Myocyte (in vitro differentiated cells): ENCODE measurements at regions not wholly inside any gene's neighbourhood (a gene's known extent, or its start where the extent isn't known, plus 50 kb on each side); places are given as distances from the start of the nearest gene placed in this dataset.
A peak's percentile ranks its signal among the peaks of the same experiment; 100 is the strongest.

ENCODE experiments used
- DNase-seq: peaks from one replicate; pipeline ENCODE4 v3.0.0-alpha.2; 2012; ENCODE audit warnings: low read depth

- peak; percentile 67 for DNase-seq
Measured at GRCh38 chr9:627336-627970, 214.0 kb upstream of the DMRT1 start.

- peak; percentile 95 for DNase-seq
Measured at GRCh38 chr9:629146-629545, 212.4 kb upstream of the DMRT1 start.

GRCh38 chr9:630817-631216 is 210.7 kb upstream of the DMRT1 start:
- DNase-seq, result no peak

GRCh38 chr9:631596-631995 is 209.9 kb upstream of the DMRT1 start:
- peak; percentile 96 for DNase-seq

GRCh38 chr9:633461-633860 is 208.0 kb upstream of the DMRT1 start:
- no peak for DNase-seq

- DNase-seq, result no peak
Measured at GRCh38 chr9:636931-637591, 204.4 kb upstream of the DMRT1 start.

- DNase-seq, result no peak
Measured at GRCh38 chr9:638152-638551, 203.3 kb upstream of the DMRT1 start.

- peak; percentile 43 for DNase-seq
Measured at GRCh38 chr9:642014-642413, 199.5 kb upstream of the DMRT1 start.

GRCh38 chr9:643966-644365 is 197.5 kb upstream of the DMRT1 start:
- DNase-seq, result no peak

- DNase-seq, result peak; percentile 40
Measured at GRCh38 chr9:647522-647921, 194.0 kb upstream of the DMRT1 start.

- DNase-seq, result no peak
Measured at GRCh38 chr9:649128-650074, 192.1 kb upstream of the DMRT1 start.

GRCh38 chr9:650362-650761 is 191.1 kb upstream of the DMRT1 start:
- DNase-seq, result no peak

GRCh38 chr9:651371-651770 is 190.1 kb upstream of the DMRT1 start:
- DNase-seq, result no peak

- no peak for DNase-seq
Measured at GRCh38 chr9:652914-653313, 188.6 kb upstream of the DMRT1 start.

- DNase-seq, result no peak
Measured at GRCh38 chr9:653421-653820, 188.1 kb upstream of the DMRT1 start.

- no peak for DNase-seq
Measured at GRCh38 chr9:653856-654387, 187.6 kb upstream of the DMRT1 start.

- peak; percentile 51 for DNase-seq
Measured at GRCh38 chr9:655875-656274, 185.6 kb upstream of the DMRT1 start.

- DNase-seq, result no peak
Measured at GRCh38 chr9:656926-657568, 184.4 kb upstream of the DMRT1 start.

- DNase-seq, result no peak
Measured at GRCh38 chr9:659286-659685, 182.2 kb upstream of the DMRT1 start.

GRCh38 chr9:660227-660626 is 181.3 kb upstream of the DMRT1 start:
- DNase-seq, result no peak

- DNase-seq, result no peak
Measured at GRCh38 chr9:663541-663940, 178.0 kb upstream of the DMRT1 start.
